Gastrocnemius medialis (tissue), 4 donors: ENCODE measurements at regions not wholly inside any gene's neighbourhood (a gene's known extent, or its start where the extent isn't known, plus 50 kb on each side); places are given as distances from the start of the nearest gene placed in this dataset.

Source experiments
- ATAC-seq, 2 donors: fragments of 150-250 bp; one replicate each; pipeline ENCODE4 v1.9.1; 2016
- DNase-seq, 2 donors: peaks; one replicate each; pipeline ENCODE4 v3.0.0-alpha.2; 2019
- H3K27ac ChIP-seq, 4 donors: fragments of 200-600 bp; sonication (generic); 1 replicate in 1 of 4; 2 replicates in 3 of 4; pipeline ENCODE4 v1.5.1; 2016 to 2018; ENCODE audit warnings: mild to moderate bottlenecking in 2 of 4, moderate library complexity in 1 of 4
- H3K27me3 ChIP-seq, 3 donors: fragments of 200-600 bp; sonication (generic) in 2 of 3; 1 replicate in 1 of 3; 2 replicates in 2 of 3; pipeline versions ENCODE4 v1.5.1 to v1.6.0; 2016 to 2019; ENCODE audit warnings: mild to moderate bottlenecking in 1 of 3, moderate library complexity in 1 of 3
- H3K36me3 ChIP-seq, 2 donors: fragments of 200-600 bp; sonication (generic) in 1 of 2; one replicate each; pipeline ENCODE4 v1.5.1; 2017 to 2018
- H3K4me1 ChIP-seq, 2 donors: fragments of 200-600 bp; sonication (generic) in 1 of 2; one replicate each; pipeline ENCODE4 v1.5.1; 2016 to 2017; ENCODE audit warnings: mild to moderate bottlenecking in 2 of 2
- H3K4me3 ChIP-seq, 4 donors: fragments of 200-600 bp; sonication (generic) in 3 of 4; 1 replicate in 1 of 4; 2 replicates in 3 of 4; pipeline ENCODE4 v1.5.1; 2016 to 2019; ENCODE audit warnings: mild to moderate bottlenecking in 2 of 4
- H3K9me3 ChIP-seq, 3 donors: fragments of 200-600 bp; sonication (generic) in 2 of 3; 1 replicate in 1 of 3; 2 replicates in 2 of 3; pipeline ENCODE4 v1.5.1; 2016 to 2019
- CTCF ChIP-seq, 5 experiments: fragments of 450-650 bp in 3 of 5; fragments of 200-600 bp in 2 of 5; sonication (generic) in 2 of 5; IDR thresholded peaks in 4 of 5; conservative IDR thresholded peaks in 1 of 5; 1 replicate in 4 of 5; 2 replicates in 1 of 5; pipeline ENCODE4 v1.5.1; 2016 to 2019; ENCODE audit warnings: antibody characterized with exemption in 5 of 5, mild to moderate bottlenecking in 3 of 5, moderate library complexity in 3 of 5
- POLR2A ChIP-seq, 2 donors: fragments of 450-650 bp; IDR thresholded peaks; one replicate each; pipeline ENCODE4 v1.6.1; 2017; ENCODE audit warnings: antibody characterized with exemption in 2 of 2, mild to moderate bottlenecking in 2 of 2, moderate library complexity in 2 of 2
- in situ Hi-C, 4 donors: fragments of 200-750 bp; cut with MboI; loops; one replicate each; pipeline versions ENCODE4 v1.15.0 to v1.8.0; 2017; ENCODE audit warnings: low sequenced_read_pairs in 4 of 4
- intact Hi-C: fragments of 100-400 bp; cut with DNase I; formaldehyde crosslinking; loops from one replicate; pipeline ENCODE4 v1.15.1; 2023; ENCODE audit warnings: low total_unique reads

DNA sequence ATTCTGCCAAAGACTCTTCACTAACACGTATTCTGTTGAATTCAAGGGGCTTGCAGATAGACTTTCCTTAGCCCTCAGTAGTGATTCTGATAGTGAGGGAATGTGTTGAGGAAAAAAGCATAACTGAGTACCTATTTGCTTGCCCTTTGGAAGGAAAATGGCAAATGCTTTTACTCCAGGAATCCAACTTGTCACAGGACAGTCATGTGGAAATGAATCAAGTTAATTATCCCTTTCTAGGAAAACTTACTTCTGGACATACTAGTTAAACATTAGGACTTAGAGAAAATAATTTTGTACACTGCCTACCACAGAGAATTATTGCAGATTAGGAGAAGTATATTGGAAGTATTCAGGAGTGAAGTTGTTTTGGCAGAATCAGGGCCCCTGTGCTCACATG is 148.9 kb upstream of the SLC13A1 start:
- no peaks in the 10 kb centered on the region for H3K4me1 ChIP-seq
- no peak for ATAC-seq
- in situ Hi-C loops, result no loop called here
- no peaks in the 10 kb centered on the region for H3K27me3 ChIP-seq
- no peak overlapping the region for H3K27ac ChIP-seq
- no peaks in the 10 kb centered on the region for H3K36me3 ChIP-seq
- H3K9me3 ChIP-seq, result no peaks in the 10 kb centered on the region
- intact Hi-C loops, result no loop called here
- no peak for DNase-seq
- TF ChIP-seq CTCF (IDR thresholded peaks at IDR 0.05 in 4 of 5, conservative IDR thresholded peaks at IDR 0.05 in 1 of 5) (no peak), POLR2A (IDR thresholded peaks at IDR 0.05) (no peak)
- no peak overlapping the region for H3K4me3 ChIP-seq

DNA sequence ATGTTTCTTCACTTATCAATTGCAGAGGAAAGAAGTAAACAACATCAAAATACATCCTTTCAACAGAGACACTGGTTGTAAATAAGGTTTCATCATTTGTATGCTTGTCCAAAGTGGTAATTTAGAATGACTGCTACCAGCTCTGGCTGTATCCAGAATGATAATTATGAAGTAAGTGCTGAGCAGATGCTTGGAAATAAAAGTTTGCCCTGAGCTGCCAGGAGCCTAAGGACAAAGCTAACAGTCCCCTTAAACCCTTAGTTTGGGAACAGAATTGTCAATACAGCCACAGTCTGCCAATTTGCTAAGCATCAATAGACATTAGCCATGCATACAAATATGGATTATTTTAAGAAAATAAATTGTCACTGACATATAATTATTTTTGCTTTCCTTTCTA is 147.0 kb upstream of the SLC13A1 start:
- H3K4me3 ChIP-seq, result no peak overlapping the region
- ATAC-seq (no peak), DNase-seq (no peak)
- H3K27ac ChIP-seq, result no peak overlapping the region
- no peaks in the 10 kb centered on the region for H3K4me1 ChIP-seq
- no peaks in the 10 kb centered on the region for H3K27me3 ChIP-seq
- H3K36me3 ChIP-seq, result no peaks in the 10 kb centered on the region
- in situ Hi-C loops (no loop called here), intact Hi-C loops (no loop called here)
- no peaks in the 10 kb centered on the region for H3K9me3 ChIP-seq
- TF ChIP-seq CTCF (IDR thresholded peaks at IDR 0.05 in 4 of 5, conservative IDR thresholded peaks at IDR 0.05 in 1 of 5), result no peak
- TF ChIP-seq POLR2A (IDR thresholded peaks at IDR 0.05), result no peak

DNA sequence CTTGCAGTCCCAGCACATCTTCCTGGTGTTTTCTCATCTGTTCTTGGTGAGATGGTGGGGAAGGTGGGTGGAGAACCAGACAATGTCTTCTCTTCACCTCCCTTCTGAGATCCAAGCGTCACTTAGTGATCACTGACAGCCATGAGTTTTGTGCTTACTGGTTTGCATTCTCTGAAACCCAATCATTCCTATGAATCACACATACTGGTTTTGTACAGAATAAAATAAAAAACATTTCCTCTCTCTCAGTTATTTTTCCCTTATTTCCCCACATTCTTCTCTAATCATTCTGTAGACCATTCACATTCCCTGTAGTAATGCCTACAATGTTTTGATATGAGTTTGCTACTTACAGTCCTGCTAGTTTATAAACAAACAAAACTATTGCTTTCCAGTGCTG is 143.8 kb upstream of the SLC13A1 start:
- in situ Hi-C loops (no loop called here), intact Hi-C loops (no loop called here)
- Histone ChIP-seq H3K36me3 (no peaks in the 10 kb centered on the region), H3K4me1 (no peaks in the 10 kb centered on the region), H3K4me3 (no peak overlapping the region), H3K27ac (no peak overlapping the region), H3K9me3 (no peaks in the 10 kb centered on the region), H3K27me3 (no peaks in the 10 kb centered on the region)
- TF ChIP-seq CTCF (IDR thresholded peaks at IDR 0.05 in 4 of 5, conservative IDR thresholded peaks at IDR 0.05 in 1 of 5), result no peak
- no peak for TF ChIP-seq POLR2A (IDR thresholded peaks at IDR 0.05)
- no peak for DNase-seq
- ATAC-seq, result no peak

DNA sequence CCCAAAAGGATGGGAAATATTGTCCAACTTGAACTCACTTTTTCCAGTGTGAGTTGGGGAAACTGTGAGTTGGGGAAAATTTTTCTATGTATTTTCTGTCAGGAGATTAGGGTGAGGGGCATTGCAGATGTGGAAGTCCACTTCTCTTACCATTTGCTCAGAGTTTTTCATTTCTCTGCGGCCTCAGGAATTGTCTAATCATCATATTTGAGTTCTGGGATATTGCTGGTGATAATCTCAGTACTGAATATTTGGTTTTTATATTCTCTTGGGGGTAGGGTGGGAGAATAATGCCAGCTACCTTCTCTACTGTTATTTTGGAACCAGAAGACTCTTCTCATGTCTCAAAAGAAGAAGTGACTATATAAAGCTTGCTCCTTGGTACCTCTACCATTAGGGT is 141.3 kb upstream of the SLC13A1 start:
- no peaks in the 10 kb centered on the region for H3K27me3 ChIP-seq
- H3K36me3 ChIP-seq, result no peaks in the 10 kb centered on the region
- DNase-seq (no peak), ATAC-seq (no peak)
- in situ Hi-C loops (no loop called here), intact Hi-C loops (no loop called here)
- H3K4me3 ChIP-seq, result no peak overlapping the region
- no peaks in the 10 kb centered on the region for H3K9me3 ChIP-seq
- H3K4me1 ChIP-seq, result no peaks in the 10 kb centered on the region
- H3K27ac ChIP-seq, result no peak overlapping the region
- no peak for TF ChIP-seq POLR2A (IDR thresholded peaks at IDR 0.05)

- DNase-seq, result no peak
- Histone ChIP-seq H3K27ac (no peak overlapping the region), H3K4me3 (no peak overlapping the region), H3K27me3 (no peaks in the 10 kb centered on the region), H3K36me3 (no peaks in the 10 kb centered on the region), H3K4me1 (no peaks in the 10 kb centered on the region), H3K9me3 (no peaks in the 10 kb centered on the region)
- ATAC-seq, result no peak
- TF ChIP-seq CTCF (IDR thresholded peaks at IDR 0.05 in 4 of 5, conservative IDR thresholded peaks at IDR 0.05 in 1 of 5) (no peak), POLR2A (IDR thresholded peaks at IDR 0.05) (no peak)
- intact Hi-C loops (no loop called here), in situ Hi-C loops (no loop called here)
Measured at GRCh38 chr7:123338688-123339087, 138.9 kb upstream of the SLC13A1 start.
